EH (cell line): ENCODE measurements at regions not wholly inside any gene's neighbourhood (a gene's known extent, or its start where the extent isn't known, plus 50 kb on each side); places are given as distances from the start of the nearest gene placed in this dataset.
A peak's percentile ranks its signal among the peaks of the same experiment; 100 is the strongest.
"Not testable (repeated sequence)": the region's sequence is repeated elsewhere in the genome, so short reads cannot be mapped to it uniquely, and the experiment has no call there.

Source experiments
- DNase-seq: peaks from one replicate; pipeline ENCODE4 v3.0.0-alpha.2; 2015; ENCODE audit warnings: low read depth

- peak; percentile 5 for DNase-seq
Measured at GRCh38 chr4:146124023-146124680, 51.4 kb upstream of the LSM6 start.

GRCh38 chr4:146123231-146123630 is 52.3 kb upstream of the LSM6 start:
- DNase-seq, result no peak

- no peak for DNase-seq
Measured at GRCh38 chr4:146122398-146122797, 53.1 kb upstream of the LSM6 start.

- no peak for DNase-seq
Measured at GRCh38 chr4:146121757-146122156, 53.8 kb upstream of the LSM6 start.

GRCh38 chr4:146119845-146120404 is 55.6 kb upstream of the LSM6 start:
- DNase-seq, result no peak

GRCh38 chr4:146114066-146114465 is 61.5 kb upstream of the LSM6 start:
- no peak for DNase-seq

GRCh38 chr4:146113171-146113570 is 62.3 kb upstream of the LSM6 start:
- no peak for DNase-seq

- no peak for DNase-seq
Measured at GRCh38 chr4:146112389-146112788, 63.1 kb upstream of the LSM6 start.

GRCh38 chr4:146110871-146111485 is 64.5 kb upstream of the LSM6 start:
- no peak for DNase-seq

GRCh38 chr4:146108756-146109155 is 66.8 kb upstream of the LSM6 start:
- DNase-seq, result no peak

- no peak for DNase-seq
Measured at GRCh38 chr4:146107587-146108240, 67.8 kb upstream of the LSM6 start.

GRCh38 chr4:146105464-146105863 is 70.1 kb upstream of the LSM6 start:
- DNase-seq, result no peak

GRCh38 chr4:146104541-146104940 is 71.0 kb upstream of the LSM6 start:
- DNase-seq, result no peak

GRCh38 chr4:146104052-146104451 is 71.5 kb upstream of the LSM6 start:
- DNase-seq, result not testable (repeated sequence)

- no peak for DNase-seq
Measured at GRCh38 chr4:146099585-146099984, 75.9 kb upstream of the LSM6 start.

GRCh38 chr4:146098978-146099377 is 76.5 kb upstream of the LSM6 start:
- no peak for DNase-seq

GRCh38 chr4:146098397-146098796 is 77.1 kb upstream of the LSM6 start:
- no peak for DNase-seq

GRCh38 chr4:146096371-146096770 is 79.1 kb upstream of the LSM6 start:
- DNase-seq, result no peak

- no peak for DNase-seq
Measured at GRCh38 chr4:146095860-146096259, 79.7 kb upstream of the LSM6 start.

GRCh38 chr4:146095091-146095690 is 80.3 kb upstream of the LSM6 start:
- peak; percentile 61 for DNase-seq

- no peak for DNase-seq
Measured at GRCh38 chr4:146088690-146089089, 86.8 kb upstream of the LSM6 start.

GRCh38 chr4:146087856-146088255 is 87.7 kb upstream of the LSM6 start:
- DNase-seq, result no peak

GRCh38 chr4:146076081-146076480 is 99.4 kb upstream of the LSM6 start:
- no peak for DNase-seq
